ENCODE measurements at regions not wholly inside any gene's neighbourhood (a gene's known extent, or its start where the extent isn't known, plus 50 kb on each side); places are given as distances from the start of the nearest gene placed in this dataset.

DNA sequence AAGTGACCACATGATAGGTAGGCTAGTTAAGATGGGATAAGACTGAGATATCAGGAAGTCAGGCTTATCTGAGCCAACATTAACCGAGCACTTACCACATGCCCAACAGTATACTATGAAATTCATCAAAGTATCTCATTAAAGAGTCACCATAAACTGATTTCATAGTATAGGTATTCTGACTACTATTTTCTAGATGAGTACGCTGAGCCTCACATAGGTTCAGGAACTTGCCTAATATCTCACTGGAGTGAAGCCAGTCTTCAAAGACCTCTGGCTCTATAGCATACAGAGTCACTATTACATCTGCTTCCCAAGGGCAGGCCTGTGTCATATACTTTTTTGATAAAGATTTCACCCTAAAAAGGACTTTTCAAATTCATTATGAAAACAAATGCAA lies 115.6 kb upstream of the NGF start:
- TF ChIP-seq CHD2 (IDR thresholded peaks at IDR 0.05; ENCODE audit: low read length, partially characterized antibody) = no peak
- TF ChIP-seq, protein P1, sequence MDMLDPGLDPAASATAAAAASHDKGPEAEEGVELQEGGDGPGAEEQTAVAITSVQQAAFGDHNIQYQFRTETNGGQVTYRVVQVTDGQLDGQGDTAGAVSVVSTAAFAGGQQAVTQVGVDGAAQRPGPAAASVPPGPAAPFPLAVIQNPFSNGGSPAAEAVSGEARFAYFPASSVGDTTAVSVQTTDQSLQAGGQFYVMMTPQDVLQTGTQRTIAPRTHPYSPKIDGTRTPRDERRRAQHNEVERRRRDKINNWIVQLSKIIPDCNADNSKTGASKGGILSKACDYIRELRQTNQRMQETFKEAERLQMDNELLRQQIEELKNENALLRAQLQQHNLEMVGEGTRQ (IDR thresholded peaks at IDR 0.05; ENCODE audit: borderline replicate concordance, low read depth, low read length) = no peak
- TF ChIP-seq, protein P2, sequence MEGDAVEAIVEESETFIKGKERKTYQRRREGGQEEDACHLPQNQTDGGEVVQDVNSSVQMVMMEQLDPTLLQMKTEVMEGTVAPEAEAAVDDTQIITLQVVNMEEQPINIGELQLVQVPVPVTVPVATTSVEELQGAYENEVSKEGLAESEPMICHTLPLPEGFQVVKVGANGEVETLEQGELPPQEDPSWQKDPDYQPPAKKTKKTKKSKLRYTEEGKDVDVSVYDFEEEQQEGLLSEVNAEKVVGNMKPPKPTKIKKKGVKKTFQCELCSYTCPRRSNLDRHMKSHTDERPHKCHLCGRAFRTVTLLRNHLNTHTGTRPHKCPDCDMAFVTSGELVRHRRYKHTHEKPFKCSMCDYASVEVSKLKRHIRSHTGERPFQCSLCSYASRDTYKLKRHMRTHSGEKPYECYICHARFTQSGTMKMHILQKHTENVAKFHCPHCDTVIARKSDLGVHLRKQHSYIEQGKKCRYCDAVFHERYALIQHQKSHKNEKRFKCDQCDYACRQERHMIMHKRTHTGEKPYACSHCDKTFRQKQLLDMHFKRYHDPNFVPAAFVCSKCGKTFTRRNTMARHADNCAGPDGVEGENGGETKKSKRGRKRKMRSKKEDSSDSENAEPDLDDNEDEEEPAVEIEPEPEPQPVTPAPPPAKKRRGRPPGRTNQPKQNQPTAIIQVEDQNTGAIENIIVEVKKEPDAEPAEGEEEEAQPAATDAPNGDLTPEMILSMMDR (IDR thresholded peaks at IDR 0.05) = no peak
